Upper lobe of left lung (tissue), 4 donors: ENCODE measurements at regions not wholly inside any gene's neighbourhood (a gene's known extent, or its start where the extent isn't known, plus 50 kb on each side); places are given as distances from the start of the nearest gene placed in this dataset.

Experiments used
- EP300 ChIP-seq, 4 donors: sonication (generic); formaldehyde crosslinking; IDR thresholded peaks; one replicate each; pipeline ENCODE4 v1.5.1; 2017; ENCODE audit warnings: antibody characterized with exemption in 4 of 4, control low read depth in 2 of 4
- POLR2A ChIP-seq, 4 donors: fragments of 450-650 bp; IDR thresholded peaks; one replicate each; pipeline ENCODE4 v1.5.1; 2016 to 2017; ENCODE audit warnings: antibody characterized with exemption in 4 of 4, mild to moderate bottlenecking in 2 of 4
- POLR2AphosphoS5 ChIP-seq, 2 donors: sonication (generic); formaldehyde crosslinking; IDR thresholded peaks; one replicate each; pipeline ENCODE4 v1.5.1; 2017; ENCODE audit warnings: antibody characterized with exemption in 2 of 2
- TF ChIP-seq, protein P1 (sequence below), 6 experiments: fragments of 450-650 bp in 4 of 6; fragments of 200-600 bp in 2 of 6; sonication (generic) in 2 of 6; IDR thresholded peaks; one replicate each; pipeline ENCODE4 v1.5.1; 2016 to 2019; ENCODE audit warnings: antibody characterized with exemption in 6 of 6

GRCh38 chr18:11272516-11272915 lies 123.1 kb upstream of the PIEZO2 start:
- TF ChIP-seq, protein P1, sequence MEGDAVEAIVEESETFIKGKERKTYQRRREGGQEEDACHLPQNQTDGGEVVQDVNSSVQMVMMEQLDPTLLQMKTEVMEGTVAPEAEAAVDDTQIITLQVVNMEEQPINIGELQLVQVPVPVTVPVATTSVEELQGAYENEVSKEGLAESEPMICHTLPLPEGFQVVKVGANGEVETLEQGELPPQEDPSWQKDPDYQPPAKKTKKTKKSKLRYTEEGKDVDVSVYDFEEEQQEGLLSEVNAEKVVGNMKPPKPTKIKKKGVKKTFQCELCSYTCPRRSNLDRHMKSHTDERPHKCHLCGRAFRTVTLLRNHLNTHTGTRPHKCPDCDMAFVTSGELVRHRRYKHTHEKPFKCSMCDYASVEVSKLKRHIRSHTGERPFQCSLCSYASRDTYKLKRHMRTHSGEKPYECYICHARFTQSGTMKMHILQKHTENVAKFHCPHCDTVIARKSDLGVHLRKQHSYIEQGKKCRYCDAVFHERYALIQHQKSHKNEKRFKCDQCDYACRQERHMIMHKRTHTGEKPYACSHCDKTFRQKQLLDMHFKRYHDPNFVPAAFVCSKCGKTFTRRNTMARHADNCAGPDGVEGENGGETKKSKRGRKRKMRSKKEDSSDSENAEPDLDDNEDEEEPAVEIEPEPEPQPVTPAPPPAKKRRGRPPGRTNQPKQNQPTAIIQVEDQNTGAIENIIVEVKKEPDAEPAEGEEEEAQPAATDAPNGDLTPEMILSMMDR (IDR thresholded peaks at IDR 0.05), result no peak
- TF ChIP-seq POLR2A (IDR thresholded peaks at IDR 0.05) (no peak), POLR2AphosphoS5 (IDR thresholded peaks at IDR 0.05) (no peak), EP300 (IDR thresholded peaks at IDR 0.05) (no peak)
